SIG-M5 treated with dmso at 0.1 percent for 504 hours (cell line): ENCODE measurements at regions not wholly inside any gene's neighbourhood (a gene's known extent, or its start where the extent isn't known, plus 50 kb on each side); places are given as distances from the start of the nearest gene placed in this dataset.
"Not testable (repeated sequence)": the region's sequence is repeated elsewhere in the genome, so short reads cannot be mapped to it uniquely, and the experiment has no call there.

Experiments used
- DNase-seq: peaks from one replicate; lab custom pipeline; 2025; ENCODE audit not compliant: unreplicated experiment; lab: John Stamatoyannopoulos, UW

GRCh38 chr12:84502907-84503787 lies 409.5 kb downstream of the SLC6A15 start:
- DNase-seq = peak; percentile 71

GRCh38 chr12:84502180-84502860 lies 410.3 kb downstream of the SLC6A15 start:
- DNase-seq = no peak

- DNase-seq = peak; percentile 35
Measured at GRCh38 chr12:84497819-84498218, 414.8 kb downstream of the SLC6A15 start.

GRCh38 chr12:84495711-84496110 lies 416.9 kb downstream of the SLC6A15 start:
- no peak for DNase-seq

- no peak for DNase-seq
Measured at GRCh38 chr12:84492351-84492883, 420.2 kb downstream of the SLC6A15 start.

- no peak for DNase-seq
Measured at GRCh38 chr12:84484798-84485197, 427.8 kb downstream of the SLC6A15 start.

- DNase-seq = no peak
Measured at GRCh38 chr12:84480803-84481202, 431.8 kb downstream of the SLC6A15 start.

GRCh38 chr12:84470361-84470760 lies 442.2 kb downstream of the SLC6A15 start:
- no peak for DNase-seq

- DNase-seq = no peak
Measured at GRCh38 chr12:84464616-84465015, 448.0 kb downstream of the SLC6A15 start.

GRCh38 chr12:84463741-84464495 lies 448.7 kb downstream of the SLC6A15 start:
- DNase-seq = no peak

GRCh38 chr12:84455598-84455997 lies 457.0 kb downstream of the SLC6A15 start:
- DNase-seq = no peak

GRCh38 chr12:84446478-84446877 lies 466.1 kb downstream of the SLC6A15 start:
- not testable (repeated sequence) for DNase-seq

GRCh38 chr12:84436134-84436533 lies 476.5 kb downstream of the SLC6A15 start:
- DNase-seq = no peak

GRCh38 chr12:84435682-84436081 lies 476.9 kb downstream of the SLC6A15 start:
- DNase-seq = no peak

GRCh38 chr12:84422340-84422739 lies 490.3 kb downstream of the SLC6A15 start:
- DNase-seq = no peak

- no peak for DNase-seq
Measured at GRCh38 chr12:84421103-84421502, 491.5 kb downstream of the SLC6A15 start.

- no peak for DNase-seq
Measured at GRCh38 chr12:84416626-84417025, 496.0 kb downstream of the SLC6A15 start.

GRCh38 chr12:84415946-84416345 lies 496.7 kb downstream of the SLC6A15 start:
- no peak for DNase-seq

GRCh38 chr12:84413656-84414055 lies 498.9 kb downstream of the SLC6A15 start:
- DNase-seq = no peak

- DNase-seq = no peak
Measured at GRCh38 chr12:84412226-84412625, 500.4 kb downstream of the SLC6A15 start.

GRCh38 chr12:84411031-84411430 lies 501.6 kb downstream of the SLC6A15 start:
- no peak for DNase-seq
